ENCODE measurements at regions not wholly inside any gene's neighbourhood (a gene's known extent, or its start where the extent isn't known, plus 50 kb on each side); places are given as distances from the start of the nearest gene placed in this dataset.

GRCh38 chr3:63089007-63089750, 188.9 kb upstream of the SYNPR start:
- H3K36me3 ChIP-seq (ENCODE audit: insufficient read depth, low read length): no peaks in the 10 kb centered on the region
- ChIA-PET POLR2A (no interaction called here), CTCF (interaction anchor here (0.7 kb wide), 1 partner anchor 54 kb away, joined by 3 read pairs; no protein-coding TSS in a partner anchor)
- Mint-ChIP-seq H3K9me3 (peaks cover 10% of the 10 kb centered on the region), H3K4me3 (no peak overlapping the region), H3K27ac (no peak overlapping the region), H3K36me3 (ENCODE audit: low read depth) (no peaks in the 10 kb centered on the region), H3K4me1 (ENCODE audit: low read depth) (no peaks in the 10 kb centered on the region), H3K27me3 (no peaks in the 10 kb centered on the region)
- no peak for TF ChIP-seq CTCF (IDR thresholded peaks at IDR 0.05)
- intact Hi-C loops (cut with DNase I, micrococcal nuclease): no loop called here
- no peak for ATAC-seq (ENCODE audit: poor library complexity)
- DNase-seq: no peak
- H3K9me3 ChIP-seq (ENCODE audit: control insufficient read depth in 1 of 2, insufficient read depth in 1 of 2, low read length in 2 of 2): peaks cover 0 to 4% of the 10 kb centered on the region in 2 experiments
- H3K4me3 ChIP-seq (ENCODE audit: low read length): no peak overlapping the region
- H3K4me1 ChIP-seq (ENCODE audit: insufficient read depth, low read length): no peaks in the 10 kb centered on the region
- H3K27ac ChIP-seq (ENCODE audit: low read depth in 1 of 2, low read length in 2 of 2): no peak overlapping the region
- H3K27me3 ChIP-seq (ENCODE audit: control insufficient read depth in 1 of 2, insufficient read depth in 2 of 2, low read length in 2 of 2): no peaks in the 10 kb centered on the region

GRCh38 chr3:63089751-63090132, 188.4 kb upstream of the SYNPR start:
- H3K9me3 ChIP-seq (ENCODE audit: control insufficient read depth in 1 of 2, insufficient read depth in 1 of 2, low read length in 2 of 2): peaks cover 0 to 4% of the 10 kb centered on the region in 2 experiments
- H3K27me3 ChIP-seq (ENCODE audit: control insufficient read depth in 1 of 2, insufficient read depth in 2 of 2, low read length in 2 of 2): no peaks in the 10 kb centered on the region
- intact Hi-C loops (cut with DNase I, micrococcal nuclease): no loop called here
- no peaks in the 10 kb centered on the region for H3K36me3 ChIP-seq (ENCODE audit: insufficient read depth, low read length)
- H3K4me1 ChIP-seq (ENCODE audit: insufficient read depth, low read length): no peaks in the 10 kb centered on the region
- no peak overlapping the region for H3K4me3 ChIP-seq (ENCODE audit: low read length)
- TF ChIP-seq CTCF (IDR thresholded peaks at IDR 0.05): no peak
- no peak overlapping the region for H3K27ac Mint-ChIP-seq
- ATAC-seq (ENCODE audit: poor library complexity): no peak
- no peaks in the 10 kb centered on the region for H3K4me1 Mint-ChIP-seq (ENCODE audit: low read depth)
- H3K9me3 Mint-ChIP-seq: peaks cover 10% of the 10 kb centered on the region
- ChIA-PET POLR2A (no interaction called here), CTCF (interaction anchor here (0.7 kb wide), 1 partner anchor 54 kb away, joined by 3 read pairs; no protein-coding TSS in a partner anchor)
- H3K27ac ChIP-seq (ENCODE audit: low read depth in 1 of 2, low read length in 2 of 2): no peak overlapping the region
- no peaks in the 10 kb centered on the region for H3K27me3 Mint-ChIP-seq
- H3K36me3 Mint-ChIP-seq (ENCODE audit: low read depth): no peaks in the 10 kb centered on the region
- no peak for DNase-seq
- no peak overlapping the region for H3K4me3 Mint-ChIP-seq

- no peaks in the 10 kb centered on the region for H3K27me3 Mint-ChIP-seq
- H3K4me3 Mint-ChIP-seq: no peak overlapping the region
- no peak overlapping the region for H3K27ac Mint-ChIP-seq
- peaks cover 10% of the 10 kb centered on the region for H3K9me3 Mint-ChIP-seq
- no peak for TF ChIP-seq CTCF (IDR thresholded peaks at IDR 0.05)
- H3K27ac ChIP-seq (ENCODE audit: low read depth in 1 of 2, low read length in 2 of 2): no peak overlapping the region
- intact Hi-C loops (cut with DNase I, micrococcal nuclease): no loop called here
- POLR2A ChIA-PET: no interaction called here
- no peaks in the 10 kb centered on the region for H3K4me1 Mint-ChIP-seq (ENCODE audit: low read depth)
- no peaks in the 10 kb centered on the region for H3K27me3 ChIP-seq (ENCODE audit: control insufficient read depth in 1 of 2, insufficient read depth in 2 of 2, low read length in 2 of 2)
- no peaks in the 10 kb centered on the region for H3K36me3 ChIP-seq (ENCODE audit: insufficient read depth, low read length)
- CTCF ChIA-PET: no interaction called here
- ATAC-seq (ENCODE audit: poor library complexity): no peak
- H3K9me3 ChIP-seq (ENCODE audit: control insufficient read depth in 1 of 2, insufficient read depth in 1 of 2, low read length in 2 of 2): peaks cover 0 to 4% of the 10 kb centered on the region in 2 experiments
- no peak overlapping the region for H3K4me3 ChIP-seq (ENCODE audit: low read length)
- no peaks in the 10 kb centered on the region for H3K36me3 Mint-ChIP-seq (ENCODE audit: low read depth)
- H3K4me1 ChIP-seq (ENCODE audit: insufficient read depth, low read length): no peaks in the 10 kb centered on the region
- no peak for DNase-seq
Observed at GRCh38 chr3:63090656-63091055, 187.5 kb upstream of the SYNPR start.
